Endothelial cell of umbilical vein (primary cell): ENCODE measurements at regions not wholly inside any gene's neighbourhood (a gene's known extent, or its start where the extent isn't known, plus 50 kb on each side); places are given as distances from the start of the nearest gene placed in this dataset.

Experiments used
- BruUV-seq: library from RNA; stranded (reverse); fragments of 400-500 nt; replicated peaks from 2 replicates; lab custom pipeline; 2021; lab: Mats Ljungman, UMichigan
- CTCF ChIA-PET: fragments of 300-600, 350-600 bp; sonication (Branson Sonifier 250); formaldehyde crosslinking; loops from one replicate; lab custom pipeline; 2021; ENCODE audit warnings: antibody characterized with exemption, inconsistent platforms; lab: Charles Lee
- POLR2A ChIA-PET: fragments of 300-600, 350-600 bp; sonication (Branson Sonifier 250); formaldehyde crosslinking; loops from one replicate; lab custom pipeline; 2021; ENCODE audit warnings: antibody characterized with exemption, inconsistent platforms; lab: Charles Lee
- DNase-seq: peaks from one replicate; pipeline ENCODE4 v3.0.0-alpha.2; 2011; ENCODE audit warnings: low read depth, low spot score
- FAIRE-seq: peaks from 2 replicates; lab custom pipeline; 2011; peaks lifted over from hg19 to GRCh38; lab: Jason Lieb, UNC
- H2AFZ ChIP-seq: 2 replicates; pipeline ENCODE4 v1.6.0; 2012; ENCODE audit warnings: low read depth, low read length, control low read depth, inconsistent platforms
- H3K27ac ChIP-seq: 2 replicates; pipeline ENCODE4 v1.5.1; 2011; ENCODE audit warnings: low read depth, mild to moderate bottlenecking, control low read depth, low read length, moderate library complexity; ENCODE audit not compliant: insufficient read depth
- H3K27me3 ChIP-seq, 2 experiments: 2 replicates each; pipeline versions ENCODE4 v1.6.0 to v1.6.1; 2011; ENCODE audit warnings: low read length in 2 of 2, mixed read lengths in 1 of 2; ENCODE audit not compliant: control insufficient read depth in 2 of 2, insufficient read depth in 2 of 2
- H3K36me3 ChIP-seq, 2 experiments: 2 replicates in 1 of 2; 3 replicates in 1 of 2; pipeline ENCODE4 v1.5.1; 2011; ENCODE audit warnings: low read length in 2 of 2, mild to moderate bottlenecking in 1 of 2, moderate library complexity in 1 of 2; ENCODE audit not compliant: control insufficient read depth in 2 of 2, insufficient read depth in 2 of 2; ENCODE audit errors: extremely low read depth in 1 of 2
- H3K4me1 ChIP-seq: 3 replicates; pipeline ENCODE4 v1.5.1; 2011; ENCODE audit warnings: mild to moderate bottlenecking, low read length; ENCODE audit not compliant: control insufficient read depth, insufficient read depth; ENCODE audit errors: extremely low read depth
- H3K4me2 ChIP-seq: 2 replicates; pipeline ENCODE4 v1.6.1; 2011; ENCODE audit warnings: low read length, control low read depth, mixed read lengths; ENCODE audit not compliant: insufficient read depth
- H3K4me3 ChIP-seq, 3 experiments: fragments of 200-600 bp in 1 of 3; sonication (generic), shearing (Covaris generic) in 1 of 3; replicated peaks in 1 of 3; 2 replicates each; pipeline ENCODE4 v1.5.1; 2011 to 2016; ENCODE audit warnings: control low read depth in 3 of 3, low read length in 3 of 3, mild to moderate bottlenecking in 2 of 3, inconsistent platforms in 1 of 3, low read depth in 1 of 3, moderate library complexity in 1 of 3; ENCODE audit not compliant: insufficient read depth in 1 of 3
- H3K79me2 ChIP-seq: 2 replicates; pipeline ENCODE4 v1.6.0; 2012; ENCODE audit warnings: low read length, inconsistent platforms; ENCODE audit not compliant: control insufficient read depth, insufficient read depth
- H3K9ac ChIP-seq: replicated peaks from 2 replicates; pipeline ENCODE3; 2011; ENCODE audit warnings: low read length, control low read depth; ENCODE audit not compliant: insufficient read depth; ENCODE audit errors: extremely low read depth
- H3K9me1 ChIP-seq: replicated peaks from 3 replicates; pipeline ENCODE4 v1.6.0; 2011; ENCODE audit warnings: mild to moderate bottlenecking, low read length; ENCODE audit not compliant: control insufficient read depth, insufficient read depth; ENCODE audit errors: extremely low read depth
- H3K9me3 ChIP-seq: replicated peaks from 2 replicates; pipeline ENCODE4 v1.5.1; 2012; ENCODE audit warnings: low read length, inconsistent platforms; ENCODE audit not compliant: control insufficient read depth, insufficient read depth
- H4K20me1 ChIP-seq: replicated peaks from 2 replicates; pipeline ENCODE3; 2011; ENCODE audit warnings: mild to moderate bottlenecking, low read length; ENCODE audit not compliant: control insufficient read depth, insufficient read depth; ENCODE audit errors: extremely low read depth
- CTCF ChIP-seq, 2 donors: IDR thresholded peaks; 1 replicate in 1 of 2; 2 replicates in 1 of 2; pipeline ENCODE4 v1.5.1; 2011; ENCODE audit warnings: low read length in 2 of 2, mild to moderate bottlenecking in 2 of 2, moderate library complexity in 2 of 2, control low read depth in 1 of 2, inconsistent platforms in 1 of 2, low read depth in 1 of 2; ENCODE audit not compliant: insufficient read depth in 1 of 2; ENCODE audit errors: extremely low read depth in 1 of 2
- EZH2 ChIP-seq: IDR thresholded peaks from 2 replicates; pipeline ENCODE4 v1.6.1; 2012; ENCODE audit warnings: borderline replicate concordance, low read depth, mild to moderate bottlenecking, moderate library complexity, low read length, inconsistent platforms; ENCODE audit not compliant: severe bottlenecking
- FOS ChIP-seq: IDR thresholded peaks from 2 replicates; pipeline ENCODE4 v1.6.1; 2011; ENCODE audit warnings: mild to moderate bottlenecking, low read length, moderate library complexity, borderline replicate concordance; ENCODE audit not compliant: insufficient read depth
- GATA2 ChIP-seq: IDR thresholded peaks from 2 replicates; pipeline ENCODE4 v1.7.0; 2011; ENCODE audit warnings: low read depth, mild to moderate bottlenecking, moderate library complexity, mixed read lengths, low read length; ENCODE audit not compliant: insufficient read length, insufficient read depth
- JUN ChIP-seq: IDR thresholded peaks from 2 replicates; pipeline ENCODE4 v1.6.1; 2011; ENCODE audit warnings: borderline replicate concordance, low read depth; ENCODE audit not compliant: insufficient read length, insufficient read depth
- MAX ChIP-seq: IDR thresholded peaks from 2 replicates; pipeline ENCODE4 v1.6.1; 2011; ENCODE audit not compliant: insufficient read depth, insufficient read length
- MYC ChIP-seq: IDR thresholded peaks from one replicate; pipeline ENCODE4 v1.6.1; 2011; ENCODE audit warnings: mild to moderate bottlenecking, low read depth, low read length
- POLR2A ChIP-seq: IDR thresholded peaks from 2 replicates; pipeline ENCODE4 v1.6.1; 2012; ENCODE audit warnings: low read depth, mild to moderate bottlenecking, control low read depth, low read length
- POLR2AphosphoS5 ChIP-seq: IDR thresholded peaks from 2 replicates; pipeline ENCODE4 v1.6.1; 2012; ENCODE audit warnings: low read depth, mild to moderate bottlenecking, control low read depth, low read length, moderate library complexity; ENCODE audit not compliant: insufficient read depth
- dilution Hi-C: fragments of 300-500 bp; cut with MboI; formaldehyde crosslinking; loops from one replicate; pipeline ENCODE4 v1.15.0; 2019; ENCODE audit warnings: low sequenced_read_pairs; ENCODE audit not compliant: extremely low pct_ligation_motif_present
- intact Hi-C: fragments of 100-400 bp; cut with micrococcal nuclease; formaldehyde crosslinking; loops from one replicate; pipeline ENCODE4 v1.10.0; 2022

- DNase-seq (no peak), FAIRE-seq (no peak)
- TF ChIP-seq POLR2AphosphoS5 (no peak), JUN (no peak), MAX (no peak), GATA2 (no peak), FOS (no peak), CTCF (IDR thresholded peaks at IDR 0.05; ENCODE audit: extremely low read depth in 1 of 2, insufficient read depth in 1 of 2, low read depth in 1 of 2, low read length in 2 of 2) (no peak), POLR2A (no peak), EZH2 (no peak), MYC (no peak)
- Histone ChIP-seq H3K4me2 (no peak overlapping the region), H4K20me1 (no peaks in the 10 kb centered on the region), H3K4me3 (no peak overlapping the region), H3K9me3 (no peaks in the 10 kb centered on the region), H3K27ac (no peak overlapping the region), H3K79me2 (no peaks in the 10 kb centered on the region), H3K4me1 (no peaks in the 10 kb centered on the region), H3K36me3 (no peaks in the 10 kb centered on the region), H3K27me3 (peaks cover 0 to 3% of the 10 kb centered on the region in 2 experiments), H2AFZ (no peak overlapping the region), H3K9ac (no peak overlapping the region), H3K9me1 (no peaks in the 10 kb centered on the region)
- POLR2A ChIA-PET: no interaction called here
- intact Hi-C loops (no loop called here), dilution Hi-C loops (no loop called here)
- CTCF ChIA-PET: no interaction called here
- no TSS peak for BruUV-seq
Measured at GRCh38 chr12:94037444-94037843, 110.9 kb upstream of the PLXNC1 start.
